T-helper 1 cell treated with Interleukin-12 subunit alpha and Interleukin-12 subunit beta and Interleukin-4 antibody, amounts not matched to agents 30 ng/mL and 1 ng/mL, for 36 hours (primary cell): ENCODE measurements at regions not wholly inside any gene's neighbourhood (a gene's known extent, or its start where the extent isn't known, plus 50 kb on each side); places are given as distances from the start of the nearest gene placed in this dataset.

ENCODE experiments used
- intact Hi-C: fragments of 100-400 bp; cut with micrococcal nuclease; formaldehyde crosslinking; loops from one replicate; pipeline ENCODE4 v1.15.1; 2024

GRCh38 chr3:63202529-63202928 is 75.6 kb upstream of the SYNPR start:
- intact Hi-C loops: no loop called here

DNA sequence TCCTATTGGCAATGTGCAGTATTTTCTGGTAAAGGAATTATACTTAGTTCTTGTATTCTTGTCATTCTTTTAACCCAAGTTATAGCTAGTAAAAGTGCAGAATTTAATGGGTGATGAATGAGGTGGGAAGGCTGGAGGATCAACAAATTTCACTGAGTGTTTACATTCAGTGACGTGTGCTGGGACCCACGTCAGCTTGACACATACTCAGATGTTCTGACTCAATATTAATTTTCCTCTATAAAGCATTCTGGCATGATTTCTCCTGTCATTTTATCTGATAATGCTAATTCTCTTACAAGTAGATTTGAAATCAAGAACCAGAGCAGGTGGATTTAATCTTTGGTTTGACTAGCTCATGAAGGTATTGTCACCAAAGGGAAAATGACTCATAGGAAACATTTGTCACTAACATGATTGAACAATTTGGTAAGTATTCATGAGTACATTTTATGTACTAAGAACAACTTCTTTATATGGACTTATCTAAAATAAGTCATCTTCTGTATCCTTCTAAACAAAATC is 71.0 kb upstream of the SYNPR start:
- intact Hi-C loops: no loop called here

- intact Hi-C loops: loop anchor here (1.0 kb wide), 1 partner anchor 606 kb away; no protein-coding TSS in a partner anchor
Observed at GRCh38 chr3:63228087-63228486, 50.0 kb upstream of the SYNPR start.
